ENCODE measurements at regions not wholly inside any gene's neighbourhood (a gene's known extent, or its start where the extent isn't known, plus 50 kb on each side); places are given as distances from the start of the nearest gene placed in this dataset.
"Not testable (repeated sequence)": the region's sequence is repeated elsewhere in the genome, so short reads cannot be mapped to it uniquely, and the experiment has no call there.

GRCh38 chr9:41367301-41367700 lies 178.2 kb upstream of the ZNG1F start:
- DNase-seq: not testable (repeated sequence)

- not testable (repeated sequence) for DNase-seq
Measured at GRCh38 chr9:41361790-41362189, 172.7 kb upstream of the ZNG1F start.

- peak; percentile 75 for DNase-seq
Measured at GRCh38 chr9:41359116-41359515, 170.0 kb upstream of the ZNG1F start.

- DNase-seq: peak; percentile 83
Measured at GRCh38 chr9:41358682-41359081, 169.6 kb upstream of the ZNG1F start.

- DNase-seq: peak; percentile 8
Measured at GRCh38 chr9:41357918-41358404, 168.8 kb upstream of the ZNG1F start.

- peak; percentile 0 for DNase-seq
Measured at GRCh38 chr9:41357350-41357748, 168.2 kb upstream of the ZNG1F start.

GRCh38 chr9:41356588-41357349 lies 167.7 kb upstream of the ZNG1F start:
- peak; percentile 59 for DNase-seq

- DNase-seq: not testable (repeated sequence)
Measured at GRCh38 chr9:41355712-41356450, 166.8 kb upstream of the ZNG1F start.

- DNase-seq: peak; percentile 14
Measured at GRCh38 chr9:41354978-41355377, 165.9 kb upstream of the ZNG1F start.

GRCh38 chr9:41354060-41354934 lies 165.2 kb upstream of the ZNG1F start:
- not testable (repeated sequence) for DNase-seq

- not testable (repeated sequence) for DNase-seq
Measured at GRCh38 chr9:41353026-41353425, 163.9 kb upstream of the ZNG1F start.

- not testable (repeated sequence) for DNase-seq
Measured at GRCh38 chr9:41352390-41352789, 163.3 kb upstream of the ZNG1F start.

- DNase-seq: not testable (repeated sequence)
Measured at GRCh38 chr9:41347893-41348292, 158.8 kb upstream of the ZNG1F start.

- DNase-seq: not testable (repeated sequence)
Measured at GRCh38 chr9:41332562-41332961, 143.4 kb upstream of the ZNG1F start.

GRCh38 chr9:41321277-41321676 lies 132.2 kb upstream of the ZNG1F start:
- not testable (repeated sequence) for DNase-seq

GRCh38 chr9:41308953-41309352 lies 119.8 kb upstream of the ZNG1F start:
- DNase-seq: not testable (repeated sequence)

GRCh38 chr9:41285744-41286143 lies 96.6 kb upstream of the ZNG1F start:
- DNase-seq: not testable (repeated sequence)

- DNase-seq: not testable (repeated sequence)
Measured at GRCh38 chr9:41280299-41281238, 91.5 kb upstream of the ZNG1F start.

- not testable (repeated sequence) for DNase-seq
Measured at GRCh38 chr9:41279437-41279836, 90.3 kb upstream of the ZNG1F start.

- DNase-seq: not testable (repeated sequence)
Measured at GRCh38 chr9:41279033-41279432, 89.9 kb upstream of the ZNG1F start.

GRCh38 chr9:41273549-41274267 lies 84.6 kb upstream of the ZNG1F start:
- peak; percentile 93 for DNase-seq

Data from eye (tissue), 1 donor.